ENCODE measurements at regions not wholly inside any gene's neighbourhood (a gene's known extent, or its start where the extent isn't known, plus 50 kb on each side); places are given as distances from the start of the nearest gene placed in this dataset.

GRCh38 chrX:122196343-122196742, 987.7 kb upstream of the GRIA3 start (continued):
- TF ChIP-seq ZNF124 (CRISPR knock-in tag; IDR thresholded peaks at IDR 0.05) (no peak), PATZ1 (CRISPR knock-in tag; IDR thresholded peaks at IDR 0.05; ENCODE audit: borderline replicate concordance) (no peak), SMAD3 (CRISPR knock-in tag; conservative IDR thresholded peaks at IDR 0.05) (no peak), HMGXB4 (CRISPR knock-in tag; IDR thresholded peaks at IDR 0.05) (no peak), PPARD (CRISPR knock-in tag; IDR thresholded peaks at IDR 0.05) (no peak)

- Histone ChIP-seq H3K9me1 (ENCODE audit: control insufficient read depth, insufficient read depth, low read length) (no peaks in the 10 kb centered on the region), H3K36me3 (ENCODE audit: control insufficient read depth, insufficient read depth, low read length) (no peaks in the 10 kb centered on the region), H3K27me3 (ENCODE audit: control insufficient read depth in 2 of 2, insufficient read depth in 2 of 2, low read length in 2 of 2) (no peaks in the 10 kb centered on the region), H3K4me2 (ENCODE audit: insufficient read depth, low read length) (no peak overlapping the region), H3K27ac (ENCODE audit: extremely low read depth, low read depth, low read length) (no peak overlapping the region), H4K20me1 (replicated peaks; ENCODE audit: control insufficient read depth, insufficient read depth, low read length) (no peaks in the 10 kb centered on the region), H3K9ac (ENCODE audit: insufficient read depth in 1 of 2, low read depth in 2 of 2, low read length in 2 of 2) (no peak overlapping the region), H3K9me3 (replicated peaks; ENCODE audit: control insufficient read depth, insufficient read depth, low read depth, low read length) (no peaks in the 10 kb centered on the region), H3K4me3 (no peak overlapping the region), H3K4me1 (replicated peaks in 1 of 2; ENCODE audit: control insufficient read depth in 2 of 2, insufficient read depth in 2 of 2, low read length in 2 of 2) (no peaks in the 10 kb centered on the region), H3K79me2 (ENCODE audit: control insufficient read depth, insufficient read depth, low read length) (no peaks in the 10 kb centered on the region), H2AFZ (ENCODE audit: low read depth, low read length) (no peak overlapping the region)
- FAIRE-seq (no peak), DNase-seq (ENCODE audit: extremely low read depth in 1 of 4, low spot score in 3 of 4) (no peak), ATAC-seq (no peak)
- POLR2A ChIA-PET, result no interaction called here
- intact Hi-C loops (cut with micrococcal nuclease) (no loop called here), in situ Hi-C loops (cut with MboI) (no loop called here)
- CTCF ChIA-PET (ENCODE audit: low intra/inter-chr PET ratio), result no interaction called here
- no TSS peak for BruUV-seq (replicated peaks)
- WGBS (ENCODE audit: insufficient coverage, low coverage, missing lambda C conversion rate), result 0% methylated on average over 3 of the region's 3 CpGs
- no peak for TF ChIP-seq YY1 (IDR thresholded peaks at IDR 0.05; ENCODE audit: borderline replicate concordance in 1 of 3, control insufficient read depth in 1 of 3, extremely low read depth in 1 of 3, insufficient read depth in 3 of 3, insufficient read length in 1 of 3, insufficient replicate concordance in 2 of 3, low read depth in 1 of 3, low read length in 2 of 3)
- TF ChIP-seq DACH1 (IDR thresholded peaks at IDR 0.05; ENCODE audit: partially characterized antibody), result no peak
- TF ChIP-seq TARDBP (IDR thresholded peaks at IDR 0.05), result no peak
- no peak for TF ChIP-seq NBN (IDR thresholded peaks at IDR 0.05; ENCODE audit: low read depth)
- TF ChIP-seq ZFP1 (CRISPR knock-in tag; IDR thresholded peaks at IDR 0.05), result no peak
- TF ChIP-seq NR2F6 (CRISPR knock-in tag; IDR thresholded peaks at IDR 0.05), result no peak
- no peak for TF ChIP-seq RFX1 (IDR thresholded peaks at IDR 0.05)
- TF ChIP-seq CBX8 (IDR thresholded peaks at IDR 0.05; ENCODE audit: borderline replicate concordance, extremely low read depth, low read depth, low read length, poor library complexity, severe bottlenecking), result no peak
- no peak for TF ChIP-seq FOXA3 (CRISPR knock-in tag; conservative IDR thresholded peaks at IDR 0.05 in 1 of 2, IDR thresholded peaks at IDR 0.05 in 1 of 2)
These were observed 980.7 kb upstream of the GRIA3 start for GRCh38 chrX:122203399-122203798.

Data from K562 (cell line).